Panc1 (cell line): ENCODE measurements at regions not wholly inside any gene's neighbourhood (a gene's known extent, or its start where the extent isn't known, plus 50 kb on each side); places are given as distances from the start of the nearest gene placed in this dataset.

Source experiments
- ATAC-seq: fragments of 200-7000 bp; cut with Tn5 transposase; 2 replicates; pipeline ENCODE4 v1.9.1; 2020; ENCODE audit warnings: mild to moderate bottlenecking, moderate library complexity
- BruUV-seq: library from RNA; stranded (reverse); fragments of 400-500 nt; replicated peaks from 2 replicates; lab custom pipeline; 2021; lab: Mats Ljungman, UMichigan
- CTCF ChIA-PET: fragments of 300-600 bp; sonication (Branson Sonifier 250); formaldehyde crosslinking; loops from one replicate; lab custom pipeline; 2022; ENCODE audit warnings: antibody characterized with exemption; lab: Charles Lee
- POLR2A ChIA-PET: fragments of 300-600 bp; sonication (Branson Sonifier 250); formaldehyde crosslinking; loops from one replicate; lab custom pipeline; 2022; ENCODE audit warnings: antibody characterized with exemption; lab: Charles Lee
- DNase-seq: peaks from one replicate; pipeline ENCODE4 v3.0.0-alpha.2; 2010; ENCODE audit warnings: low read depth, low spot score
- H3K27ac ChIP-seq: 2 replicates; pipeline ENCODE4 v1.5.1; 2011; ENCODE audit warnings: mild to moderate bottlenecking, low read length, inconsistent platforms
- H3K27me3 ChIP-seq: fragments of 200-500 bp; sonication (Bioruptor generic); 2 replicates; pipeline ENCODE4 v1.6.0; 2014; ENCODE audit warnings: low read length, inconsistent platforms; ENCODE audit not compliant: control insufficient read depth, insufficient read depth
- H3K36me3 ChIP-seq: fragments of 200-500 bp; sonication (Bioruptor generic); 2 replicates; pipeline ENCODE4 v1.5.1; 2014; ENCODE audit warnings: inconsistent platforms, mild to moderate bottlenecking, low read length, moderate library complexity; ENCODE audit not compliant: control insufficient read depth, insufficient read depth
- H3K4me1 ChIP-seq: 2 replicates; pipeline ENCODE4 v1.5.1; 2011; ENCODE audit warnings: inconsistent platforms, mild to moderate bottlenecking, low read length, moderate library complexity; ENCODE audit not compliant: control insufficient read depth, insufficient read depth
- H3K4me3 ChIP-seq, 2 experiments: 2 replicates each; pipeline ENCODE4 v1.5.1; 2011 to 2012; ENCODE audit warnings: low read depth in 2 of 2, low read length in 2 of 2, mild to moderate bottlenecking in 2 of 2, inconsistent platforms in 1 of 2, moderate library complexity in 1 of 2
- H3K9me3 ChIP-seq: fragments of 200-500 bp; sonication (Bioruptor generic); 2 replicates; pipeline ENCODE4 v1.5.1; 2014; ENCODE audit warnings: low read depth, mild to moderate bottlenecking, inconsistent platforms, low read length, moderate library complexity; ENCODE audit not compliant: control insufficient read depth, insufficient read depth
- CTCF ChIP-seq: fragments of 450-650 bp; IDR thresholded peaks from 2 replicates; pipeline ENCODE4 v1.5.1; 2017; ENCODE audit warnings: mild to moderate bottlenecking
- POLR2AphosphoS5 ChIP-seq: IDR thresholded peaks from 2 replicates; pipeline ENCODE4 v1.6.1; 2012; ENCODE audit warnings: mild to moderate bottlenecking, low read depth, low read length, moderate library complexity
- REST ChIP-seq, 2 experiments: IDR thresholded peaks; 2 replicates each; pipeline ENCODE4 v1.6.1; 2011 to 2012; ENCODE audit warnings: low read depth in 2 of 2, control low read depth in 1 of 2, low read length in 1 of 2, mild to moderate bottlenecking in 1 of 2, moderate library complexity in 1 of 2; ENCODE audit not compliant: insufficient read depth in 1 of 2
- SIN3A ChIP-seq: IDR thresholded peaks from 2 replicates; pipeline ENCODE4 v1.6.1; 2012; ENCODE audit warnings: low read depth, mild to moderate bottlenecking, low read length, moderate library complexity, borderline replicate concordance; ENCODE audit not compliant: insufficient read depth
- TCF7L2 ChIP-seq: IDR thresholded peaks from 2 replicates; pipeline ENCODE4 v1.6.1; 2011; ENCODE audit warnings: mild to moderate bottlenecking, low read depth, low read length, inconsistent platforms
- in situ Hi-C: cut with HindIII; loops from 2 replicates; pipeline ENCODE4 v1.10.0; 2016; ENCODE audit warnings: low sequenced_read_pairs, low pct_unique_long_range_greater_than_20kb
- intact Hi-C: fragments of 100-400 bp; cut with micrococcal nuclease; formaldehyde crosslinking; loops from one replicate; pipeline ENCODE4 v1.10.0; 2022; ENCODE audit not compliant: unreplicated experiment

- DNase-seq (no peak), ATAC-seq (no peak)
- intact Hi-C loops = no loop called here
- in situ Hi-C loops = no loop called here
- Histone ChIP-seq H3K4me1 (no peaks in the 10 kb centered on the region), H3K27me3 (no peaks in the 10 kb centered on the region), H3K9me3 (no peaks in the 10 kb centered on the region), H3K4me3 (no peak overlapping the region), H3K36me3 (no peaks in the 10 kb centered on the region), H3K27ac (no peak overlapping the region)
- BruUV-seq = no TSS peak
- TF ChIP-seq SIN3A (no peak), POLR2AphosphoS5 (no peak), TCF7L2 (no peak), REST (IDR thresholded peaks at IDR 0.05; ENCODE audit: insufficient read depth in 1 of 2, low read depth in 2 of 2, low read length in 1 of 2) (no peak), CTCF (no peak)
- POLR2A ChIA-PET = no interaction called here
- CTCF ChIA-PET = no interaction called here
Observed at GRCh38 chr12:126210026-126210425, 1144.8 kb downstream of the AACS start.

- Histone ChIP-seq H3K27me3 (no peaks in the 10 kb centered on the region), H3K4me1 (no peaks in the 10 kb centered on the region), H3K9me3 (no peaks in the 10 kb centered on the region), H3K4me3 (no peak overlapping the region), H3K36me3 (no peaks in the 10 kb centered on the region), H3K27ac (no peak overlapping the region)
- ChIA-PET CTCF (no interaction called here), POLR2A (no interaction called here)
- DNase-seq (no peak), ATAC-seq (no peak)
- BruUV-seq = no TSS peak
- in situ Hi-C loops = no loop called here
- intact Hi-C loops = no loop called here
- TF ChIP-seq REST (IDR thresholded peaks at IDR 0.05; ENCODE audit: insufficient read depth in 1 of 2, low read depth in 2 of 2, low read length in 1 of 2) (no peak), SIN3A (no peak), CTCF (no peak), POLR2AphosphoS5 (no peak), TCF7L2 (no peak)
Observed at GRCh38 chr12:126210448-126210847, 1145.2 kb downstream of the AACS start.
